LNCAP (cell line): ENCODE measurements at regions not wholly inside any gene's neighbourhood (a gene's known extent, or its start where the extent isn't known, plus 50 kb on each side); places are given as distances from the start of the nearest gene placed in this dataset.

ENCODE experiments used
- CTCF ChIP-seq: fragments of 450-650 bp; IDR thresholded peaks from 2 replicates; pipeline ENCODE4 v1.5.1; 2017; ENCODE audit warnings: mild to moderate bottlenecking

GRCh38 chr10:65275296-65275695 is 1650.5 kb upstream of the LRRTM3 start:
- TF ChIP-seq CTCF, result no peak

GRCh38 chr10:65284495-65285041 is 1641.3 kb upstream of the LRRTM3 start:
- no peak for TF ChIP-seq CTCF

GRCh38 chr10:65291286-65291685 is 1634.5 kb upstream of the LRRTM3 start:
- TF ChIP-seq CTCF, result no peak

GRCh38 chr10:65292551-65292950 is 1633.3 kb upstream of the LRRTM3 start:
- TF ChIP-seq CTCF, result no peak

GRCh38 chr10:65294329-65294728 is 1631.5 kb upstream of the LRRTM3 start:
- no peak for TF ChIP-seq CTCF

GRCh38 chr10:65301181-65301580 is 1624.7 kb upstream of the LRRTM3 start:
- TF ChIP-seq CTCF, result no peak

- no peak for TF ChIP-seq CTCF
Measured at GRCh38 chr10:65306201-65306600, 1619.6 kb upstream of the LRRTM3 start.

- no peak for TF ChIP-seq CTCF
Measured at GRCh38 chr10:65312876-65313275, 1613.0 kb upstream of the LRRTM3 start.
